ENCODE measurements at regions not wholly inside any gene's neighbourhood (a gene's known extent, or its start where the extent isn't known, plus 50 kb on each side); places are given as distances from the start of the nearest gene placed in this dataset.

DNA sequence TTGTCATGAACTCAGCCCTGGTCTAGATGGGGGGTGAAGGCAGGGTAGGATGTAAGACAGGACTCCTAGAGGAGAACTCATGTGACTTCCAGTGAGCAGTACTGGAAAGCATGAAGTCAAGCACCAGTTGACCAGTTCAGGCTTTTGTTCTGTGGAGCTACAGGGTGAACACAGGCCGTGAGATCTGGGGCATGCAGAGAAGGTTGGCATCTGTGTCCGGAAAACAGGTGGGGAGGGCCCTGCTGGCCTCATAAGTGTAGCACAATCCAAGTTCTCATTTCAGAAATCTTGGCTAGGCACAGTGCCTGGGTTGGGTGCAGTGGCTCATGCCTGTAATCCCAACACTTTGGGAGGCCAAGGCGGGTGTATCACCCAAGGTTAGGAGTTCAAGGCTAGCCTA lies 50.9 kb upstream of the SPATS2L start:
- TF ChIP-seq, protein P1, sequence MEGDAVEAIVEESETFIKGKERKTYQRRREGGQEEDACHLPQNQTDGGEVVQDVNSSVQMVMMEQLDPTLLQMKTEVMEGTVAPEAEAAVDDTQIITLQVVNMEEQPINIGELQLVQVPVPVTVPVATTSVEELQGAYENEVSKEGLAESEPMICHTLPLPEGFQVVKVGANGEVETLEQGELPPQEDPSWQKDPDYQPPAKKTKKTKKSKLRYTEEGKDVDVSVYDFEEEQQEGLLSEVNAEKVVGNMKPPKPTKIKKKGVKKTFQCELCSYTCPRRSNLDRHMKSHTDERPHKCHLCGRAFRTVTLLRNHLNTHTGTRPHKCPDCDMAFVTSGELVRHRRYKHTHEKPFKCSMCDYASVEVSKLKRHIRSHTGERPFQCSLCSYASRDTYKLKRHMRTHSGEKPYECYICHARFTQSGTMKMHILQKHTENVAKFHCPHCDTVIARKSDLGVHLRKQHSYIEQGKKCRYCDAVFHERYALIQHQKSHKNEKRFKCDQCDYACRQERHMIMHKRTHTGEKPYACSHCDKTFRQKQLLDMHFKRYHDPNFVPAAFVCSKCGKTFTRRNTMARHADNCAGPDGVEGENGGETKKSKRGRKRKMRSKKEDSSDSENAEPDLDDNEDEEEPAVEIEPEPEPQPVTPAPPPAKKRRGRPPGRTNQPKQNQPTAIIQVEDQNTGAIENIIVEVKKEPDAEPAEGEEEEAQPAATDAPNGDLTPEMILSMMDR (IDR thresholded peaks at IDR 0.05; ENCODE audit: insufficient read depth, low read depth, low read length), result no peak
- TF ChIP-seq EZH2 (IDR thresholded peaks at IDR 0.05; ENCODE audit: insufficient read depth, low read length), result no peak

Data from astrocyte (in vitro differentiated cells and primary cell).